Smooth muscle cell of the brain vasculature (primary cell): ENCODE measurements at regions not wholly inside any gene's neighbourhood (a gene's known extent, or its start where the extent isn't known, plus 50 kb on each side); places are given as distances from the start of the nearest gene placed in this dataset.
"Not testable (repeated sequence)": the region's sequence is repeated elsewhere in the genome, so short reads cannot be mapped to it uniquely, and the experiment has no call there.

ENCODE experiments used
- DNase-seq: peaks from one replicate; pipeline ENCODE4 v3.0.0-alpha.2; 2012; ENCODE audit warnings: low read depth, low spot score

DNA sequence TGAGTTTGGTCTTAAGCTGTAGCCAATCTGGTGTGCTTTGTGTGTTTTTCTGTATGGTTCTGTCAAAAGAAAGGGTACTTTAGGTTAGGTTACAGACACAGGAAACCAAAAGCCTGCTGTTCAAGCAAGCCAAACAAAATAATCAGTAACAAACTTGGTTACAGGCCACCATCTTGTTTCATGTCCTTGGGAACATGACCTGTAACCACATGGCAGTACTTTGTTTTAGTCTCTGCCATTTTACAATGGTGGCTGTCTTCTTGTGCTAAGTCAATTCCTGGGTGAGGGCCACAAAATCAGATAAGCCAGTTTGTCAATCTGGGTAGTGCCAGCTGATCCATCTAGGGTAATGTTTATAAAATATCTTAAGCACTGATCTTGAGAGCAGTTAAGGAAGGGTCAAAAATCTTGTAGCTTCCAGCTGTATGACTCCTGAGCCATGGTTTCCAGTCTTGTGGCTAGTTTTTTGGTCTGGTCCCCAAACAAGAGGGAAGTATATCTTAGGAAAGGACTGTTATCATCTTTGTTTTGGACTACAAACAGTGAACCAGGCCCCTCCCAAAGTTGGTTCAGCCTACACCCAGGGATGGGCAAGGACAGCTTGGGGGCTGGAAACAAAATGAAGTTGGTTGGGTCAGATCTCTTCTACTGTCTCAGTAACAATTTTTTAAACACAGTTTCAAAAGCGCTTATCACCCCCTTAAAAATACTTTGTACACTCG, 90.0 kb downstream of the IGLL5 start:
- no peak for DNase-seq

GRCh38 chr22:22978637-22979036, 91.0 kb downstream of the IGLL5 start:
- no peak for DNase-seq

DNA sequence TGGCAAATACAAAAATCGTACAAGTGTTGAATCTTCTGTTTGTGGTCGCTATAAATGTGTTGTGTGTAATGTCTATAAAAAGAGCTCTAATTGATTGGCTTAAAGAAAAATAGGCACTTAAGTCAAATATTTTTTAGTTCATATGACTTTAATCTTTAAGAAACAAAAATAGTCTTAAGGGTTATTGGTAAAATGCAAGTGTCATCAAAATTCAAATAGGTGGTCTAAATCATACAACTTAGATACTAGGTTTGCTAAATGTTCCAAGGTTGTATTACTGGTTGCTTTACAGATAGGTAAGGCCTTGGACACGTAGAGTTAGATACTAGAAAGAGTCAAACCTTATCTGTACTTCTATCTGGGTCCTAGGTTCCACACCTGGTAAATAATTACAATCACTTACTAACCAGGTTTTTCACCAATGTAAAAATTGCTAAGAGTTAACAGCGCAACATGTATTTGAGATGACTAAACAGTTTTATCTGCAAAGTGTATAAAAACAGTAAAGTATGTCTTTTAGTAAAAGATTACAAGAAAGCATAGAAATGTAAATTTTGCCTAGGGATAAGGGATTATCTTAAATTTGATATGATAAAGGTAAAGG, 91.1 kb upstream of the GNAZ start:
- no peak for DNase-seq

- DNase-seq, result no peak
These were observed 90.4 kb upstream of the GNAZ start for GRCh38 chr22:22979954-22980353.

- no peak for DNase-seq
These were observed 88.4 kb upstream of the GNAZ start for GRCh38 chr22:22981670-22982571.

GRCh38 chr22:22982616-22983015, 87.7 kb upstream of the GNAZ start:
- no peak for DNase-seq

- no peak for DNase-seq
These were observed 87.2 kb upstream of the GNAZ start for GRCh38 chr22:22983123-22983522.

GRCh38 chr22:22983816-22984215, 86.5 kb upstream of the GNAZ start:
- no peak for DNase-seq

DNA sequence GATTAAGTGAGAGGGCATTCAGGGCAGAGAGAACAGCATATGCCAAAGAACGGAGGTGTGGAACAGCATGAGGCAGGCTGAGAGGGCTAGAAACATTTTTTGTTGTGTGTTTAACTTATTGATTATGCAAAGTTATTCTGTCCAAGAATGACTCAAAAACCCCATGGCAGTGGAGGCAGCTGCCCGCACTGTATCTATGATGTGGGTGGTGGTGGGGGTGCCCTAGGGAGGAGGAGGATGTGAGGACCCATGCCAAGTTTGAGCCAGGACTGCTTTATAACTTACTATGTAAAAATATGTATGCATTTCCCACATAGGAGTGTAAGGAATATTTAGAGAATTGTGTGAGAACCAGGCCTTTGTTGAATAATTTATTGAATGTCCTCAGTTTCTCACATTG, 85.4 kb upstream of the GNAZ start:
- DNase-seq, result no peak

- no peak for DNase-seq
These were observed 84.3 kb upstream of the GNAZ start for GRCh38 chr22:22986008-22986407.

- DNase-seq, result no peak
These were observed 83.7 kb upstream of the GNAZ start for GRCh38 chr22:22986640-22987039.

DNA sequence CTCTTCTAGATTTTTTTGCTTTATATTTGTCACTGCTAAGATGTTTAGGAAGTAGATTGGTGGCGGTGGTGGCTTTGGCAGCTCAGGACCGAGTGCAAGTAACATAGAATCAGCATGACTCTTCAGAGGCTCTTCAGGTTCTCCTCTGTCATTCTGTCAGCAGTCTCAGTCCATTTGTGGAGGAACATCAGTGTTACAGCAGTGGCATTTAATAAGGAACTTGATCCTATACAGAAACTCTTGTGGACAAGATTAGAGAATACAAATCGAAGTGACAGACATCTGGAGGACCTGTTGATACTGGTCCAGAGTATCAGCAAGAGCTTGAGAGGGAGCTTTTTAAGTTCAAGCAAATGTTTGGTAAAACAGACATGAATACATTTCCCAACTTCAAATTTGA, 82.2 kb upstream of the GNAZ start:
- DNase-seq, result no peak

- DNase-seq, result no peak
These were observed 81.5 kb upstream of the GNAZ start for GRCh38 chr22:22988785-22989184.

- DNase-seq, result no peak
These were observed 80.5 kb upstream of the GNAZ start for GRCh38 chr22:22989856-22990255.

DNA sequence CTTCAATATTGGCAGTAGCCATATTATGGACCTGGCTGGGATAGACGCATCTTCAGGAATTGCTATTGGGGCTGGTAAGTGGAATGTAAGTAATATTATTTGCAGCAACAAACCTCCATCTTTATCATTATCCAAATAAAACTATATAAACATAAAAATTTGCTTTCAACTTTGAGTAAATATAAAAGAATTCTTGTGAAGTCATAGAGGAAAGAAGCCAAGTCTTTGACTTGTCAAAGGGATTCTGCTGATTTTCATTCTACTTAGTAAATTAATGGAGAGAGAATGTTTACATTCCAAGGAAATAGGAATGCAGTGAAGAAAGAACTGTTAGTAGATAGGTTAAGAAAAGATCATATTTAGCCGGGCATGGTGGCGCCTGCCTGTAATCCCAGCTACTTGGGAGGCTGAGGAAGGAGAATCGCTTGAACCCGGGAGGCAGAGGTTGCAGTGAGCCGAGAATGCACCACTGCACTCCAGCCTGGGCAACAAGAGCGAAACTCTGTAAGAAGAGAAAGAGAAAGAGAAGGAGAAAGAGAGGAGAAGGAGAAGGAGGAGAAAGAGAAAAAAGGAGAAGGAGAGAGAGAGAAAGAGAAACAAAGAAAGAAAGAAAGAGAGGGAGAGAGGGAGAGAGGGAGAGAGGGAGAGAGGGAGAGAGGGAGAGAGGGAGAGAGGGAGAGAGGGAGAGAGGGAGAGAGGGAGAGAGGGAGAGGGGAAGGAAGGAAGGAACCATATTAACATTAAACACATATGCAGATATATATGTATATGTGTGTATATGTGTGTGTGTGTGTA, 79.4 kb upstream of the GNAZ start:
- not testable (repeated sequence) for DNase-seq

DNA sequence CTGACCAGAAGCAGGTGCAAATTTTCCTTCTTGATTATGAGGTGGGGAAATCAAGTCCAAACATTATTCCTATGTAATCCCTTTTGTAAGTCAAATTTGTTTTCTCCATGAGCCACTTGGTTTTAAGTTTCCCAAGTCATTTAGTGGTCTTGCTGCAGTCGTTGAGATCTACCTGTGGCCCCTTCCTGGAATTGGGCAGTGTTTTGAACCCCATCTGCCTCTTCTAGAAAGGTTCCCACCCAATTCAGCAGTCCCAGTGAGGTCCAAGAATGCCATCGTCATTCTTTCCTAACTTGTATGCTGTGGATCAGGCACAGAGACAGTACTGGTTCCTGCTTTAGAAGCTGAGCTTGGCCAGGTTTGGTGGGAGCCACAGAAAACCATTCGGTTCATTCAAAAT, 77.8 kb upstream of the GNAZ start:
- no peak for DNase-seq

DNA sequence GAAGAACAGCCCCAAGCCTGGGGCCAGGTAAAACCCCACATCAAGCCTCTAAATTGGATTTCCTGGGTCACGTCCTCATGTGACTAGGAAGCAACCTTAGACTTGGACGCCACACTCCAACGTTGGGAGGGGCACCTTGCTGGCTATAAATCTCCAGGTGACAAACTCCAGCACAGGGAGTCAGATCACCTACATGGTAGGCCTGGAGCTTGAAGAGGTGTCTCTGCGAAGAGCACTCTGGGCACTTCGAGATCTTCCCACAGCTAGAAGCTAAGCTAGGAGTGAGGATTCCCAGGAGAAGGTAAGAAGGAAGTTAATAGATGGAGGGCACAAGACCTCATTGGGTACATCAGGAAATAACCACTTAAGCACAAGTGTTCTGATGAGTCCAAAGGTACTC, 77.1 kb upstream of the GNAZ start:
- DNase-seq, result no peak

DNA sequence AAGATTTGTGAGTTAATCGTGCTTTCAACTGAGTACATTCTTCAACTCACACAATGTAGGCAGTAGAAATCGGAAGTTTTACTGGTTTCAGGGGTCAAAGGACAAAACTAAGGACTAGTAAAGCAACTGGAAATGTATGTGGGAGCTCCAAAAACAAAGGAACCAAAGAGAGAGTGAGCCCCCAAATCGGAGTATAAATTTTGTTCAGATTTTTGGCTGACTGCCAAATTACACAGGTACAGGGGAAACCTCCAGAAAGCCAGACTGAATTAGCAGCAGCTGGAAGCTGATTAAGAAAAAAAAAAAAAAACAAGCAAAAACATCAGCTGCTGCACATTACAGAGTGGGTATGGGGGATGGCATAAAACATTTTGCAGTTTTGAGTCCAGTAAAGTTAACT, 75.2 kb upstream of the GNAZ start:
- no peak for DNase-seq

- no peak for DNase-seq
These were observed 73.6 kb upstream of the GNAZ start for GRCh38 chr22:22996511-22997261.

DNA sequence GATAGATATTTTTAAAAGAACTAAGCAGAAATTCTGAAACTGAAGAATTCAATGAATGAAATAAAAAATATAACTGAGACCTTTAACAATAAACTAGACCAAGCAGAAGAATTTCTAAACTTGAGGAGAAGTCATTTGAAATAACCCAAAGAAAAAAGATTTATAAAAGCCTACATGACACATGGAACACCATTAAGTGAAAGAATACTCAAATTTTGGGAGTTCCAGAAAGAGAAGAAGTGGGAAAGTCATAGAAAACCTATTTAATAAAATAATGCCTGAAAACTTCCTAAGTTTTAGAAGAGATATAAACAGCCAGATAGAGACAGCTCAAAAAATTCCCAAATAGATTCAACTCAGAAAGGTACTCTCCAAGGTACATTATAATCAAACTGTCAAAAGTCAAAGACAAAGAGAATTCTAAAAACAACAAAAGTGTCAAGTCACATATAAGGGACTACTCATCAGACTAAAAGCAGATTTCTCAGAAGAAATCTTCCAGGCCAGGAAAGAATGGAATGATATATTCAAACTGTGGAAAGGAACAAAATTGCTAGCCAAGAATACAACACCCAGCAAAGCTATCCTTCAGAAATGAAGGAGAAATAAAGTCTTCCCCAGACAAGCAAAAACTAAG, 72.9 kb upstream of the GNAZ start:
- DNase-seq, result no peak

GRCh38 chr22:22997988-22998387, 72.3 kb upstream of the GNAZ start:
- no peak for DNase-seq
